HG03280 (cell line): ENCODE measurements at regions not wholly inside any gene's neighbourhood (a gene's known extent, or its start where the extent isn't known, plus 50 kb on each side); places are given as distances from the start of the nearest gene placed in this dataset.

Source experiments
- ATAC-seq: cut with Tn5 transposase; IDR thresholded peaks from one replicate; pipeline ENCODE4 v1.9.1; 2021; ENCODE audit warnings: mild to moderate bottlenecking, moderate library complexity; ENCODE audit not compliant: unreplicated experiment

- ATAC-seq = no peak
These were observed 105.9 kb upstream of the LNX1 start for GRCh38 chr4:53697016-53697685.

- ATAC-seq = no peak
These were observed 104.5 kb upstream of the LNX1 start for GRCh38 chr4:53695540-53696463.

GRCh38 chr4:53694666-53695065 is 103.4 kb upstream of the LNX1 start:
- ATAC-seq = no peak

GRCh38 chr4:53693909-53694308 is 102.6 kb upstream of the LNX1 start:
- ATAC-seq = no peak

- ATAC-seq = no peak
These were observed 102.1 kb upstream of the LNX1 start for GRCh38 chr4:53693408-53693807.

- peak; percentile 69 for ATAC-seq
These were observed 97.0 kb upstream of the LNX1 start for GRCh38 chr4:53688186-53688790.

- no peak for ATAC-seq
These were observed 95.2 kb upstream of the LNX1 start for GRCh38 chr4:53686521-53686920.

GRCh38 chr4:53684136-53685130 is 93.1 kb upstream of the LNX1 start:
- ATAC-seq = no peak

- ATAC-seq = no peak
These were observed 91.6 kb upstream of the LNX1 start for GRCh38 chr4:53682908-53683307.

- no peak for ATAC-seq
These were observed 90.9 kb upstream of the LNX1 start for GRCh38 chr4:53682196-53682595.

- ATAC-seq = no peak
These were observed 89.3 kb upstream of the LNX1 start for GRCh38 chr4:53680598-53680997.

GRCh38 chr4:53680168-53680567 is 88.9 kb upstream of the LNX1 start:
- no peak for ATAC-seq

- ATAC-seq = no peak
These were observed 85.2 kb upstream of the LNX1 start for GRCh38 chr4:53676402-53676871.

GRCh38 chr4:53674903-53675302 is 83.6 kb upstream of the LNX1 start:
- no peak for ATAC-seq

- no peak for ATAC-seq
These were observed 81.6 kb upstream of the LNX1 start for GRCh38 chr4:53672873-53673272.

GRCh38 chr4:53671757-53672156 is 80.5 kb upstream of the LNX1 start:
- no peak for ATAC-seq

- no peak for ATAC-seq
These were observed 68.5 kb upstream of the LNX1 start for GRCh38 chr4:53659737-53660136.

- ATAC-seq = no peak
These were observed 67.8 kb upstream of the LNX1 start for GRCh38 chr4:53659112-53659511.

GRCh38 chr4:53658029-53658428 is 66.7 kb upstream of the LNX1 start:
- no peak for ATAC-seq

GRCh38 chr4:53656421-53656981 is 65.2 kb upstream of the LNX1 start:
- no peak for ATAC-seq
